Hippocampal formation (tissue), 2 donors: ENCODE measurements at regions not wholly inside any gene's neighbourhood (a gene's known extent, or its start where the extent isn't known, plus 50 kb on each side); places are given as distances from the start of the nearest gene placed in this dataset.
"Not testable (repeated sequence)": the region's sequence is repeated elsewhere in the genome, so short reads cannot be mapped to it uniquely, and the experiment has no call there.

Experiments used
- DNase-seq, 2 donors: peaks; one replicate each; lab custom pipeline; 2025; lab: John Stamatoyannopoulos, UW

DNA sequence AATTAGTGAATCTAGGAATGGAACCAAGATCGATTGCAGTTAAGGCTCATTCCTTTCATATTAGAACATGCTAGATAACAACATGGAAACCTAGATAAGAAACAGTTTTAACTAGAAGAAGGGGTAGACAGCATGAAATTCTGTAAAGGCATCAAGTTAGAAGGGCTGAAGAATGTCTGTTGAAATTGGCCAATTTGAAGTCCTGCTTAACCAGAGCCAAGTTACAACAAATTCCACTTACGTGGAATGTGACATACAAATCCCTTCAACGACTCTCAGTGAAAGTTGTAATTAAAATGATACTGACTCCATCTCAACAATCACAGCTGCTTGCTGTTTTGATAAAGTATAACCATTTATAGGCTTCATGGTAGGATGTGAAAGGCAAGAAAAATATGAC, 1065.7 kb downstream of the DNAJB9 start:
- DNase-seq: no peak

GRCh38 chr7:109637428-109637990, 1067.8 kb downstream of the DNAJB9 start:
- no peak for DNase-seq

GRCh38 chr7:109638321-109638720, 1068.6 kb downstream of the DNAJB9 start:
- DNase-seq: no peak

GRCh38 chr7:109639561-109639960, 1069.9 kb downstream of the DNAJB9 start:
- DNase-seq: no peak

- DNase-seq: no peak
These were observed 1071.8 kb downstream of the DNAJB9 start for GRCh38 chr7:109641445-109641844.

DNA sequence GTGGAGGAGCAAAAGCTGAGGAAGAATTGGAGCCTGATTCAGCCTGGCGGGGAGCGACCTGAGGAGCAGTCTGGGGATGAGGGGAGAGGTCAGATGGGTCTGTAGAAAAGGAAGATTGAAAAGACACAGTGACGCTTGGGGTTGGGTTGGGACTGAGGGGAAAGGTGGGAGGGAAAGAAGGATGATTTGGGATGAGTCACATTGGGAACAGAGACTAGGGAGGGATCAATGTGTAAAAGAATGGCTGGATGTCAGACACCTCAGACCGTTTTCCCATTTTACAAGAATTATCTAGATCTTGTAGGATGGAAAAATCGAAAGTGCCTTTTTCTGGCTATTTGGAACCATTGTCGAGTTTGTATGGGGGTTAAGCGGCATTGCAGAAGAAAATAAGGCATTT, 1076.5 kb downstream of the DNAJB9 start:
- DNase-seq: no peak

DNA sequence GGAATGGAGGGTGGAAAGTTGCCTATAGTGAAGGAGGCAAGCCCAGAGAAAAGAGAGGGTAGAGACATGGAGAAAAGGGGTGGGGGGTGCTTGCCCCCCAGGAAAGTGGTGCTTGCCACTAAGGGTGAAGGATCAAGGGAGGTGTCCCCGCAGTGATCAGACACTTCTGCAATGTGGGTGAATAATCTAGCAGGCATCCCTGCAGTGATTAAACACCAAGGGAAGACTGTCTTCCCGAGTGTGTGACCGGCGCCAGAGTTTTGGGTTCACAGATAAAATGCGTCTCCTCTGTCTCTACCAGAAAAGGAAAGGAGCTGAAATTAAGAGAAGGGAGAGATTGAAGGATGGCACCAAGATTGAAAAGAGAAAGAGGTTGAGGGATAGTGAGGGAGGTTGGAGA, 1076.9 kb downstream of the DNAJB9 start:
- not testable (repeated sequence) for DNase-seq

- DNase-seq: not testable (repeated sequence)
These were observed 1077.6 kb downstream of the DNAJB9 start for GRCh38 chr7:109647263-109647662.

DNA sequence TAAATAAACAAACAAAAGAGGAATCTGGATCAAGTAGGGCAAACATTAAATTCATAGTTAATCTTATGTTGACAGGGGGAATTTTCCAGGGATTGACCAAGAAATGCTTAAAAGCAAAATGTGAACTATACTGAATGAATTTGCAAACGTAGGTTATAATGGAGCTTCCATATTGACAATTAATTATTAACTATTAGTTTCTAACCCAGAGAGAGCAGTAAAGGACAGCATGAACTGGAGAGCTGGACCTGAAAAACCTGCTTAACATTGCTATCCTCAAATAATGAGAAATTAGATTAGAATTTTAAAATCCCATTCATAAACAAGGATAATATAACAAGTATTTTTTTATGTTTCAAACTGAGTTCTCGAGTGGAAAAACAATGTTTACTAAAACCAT, 1089.6 kb downstream of the DNAJB9 start:
- DNase-seq: no peak

DNA sequence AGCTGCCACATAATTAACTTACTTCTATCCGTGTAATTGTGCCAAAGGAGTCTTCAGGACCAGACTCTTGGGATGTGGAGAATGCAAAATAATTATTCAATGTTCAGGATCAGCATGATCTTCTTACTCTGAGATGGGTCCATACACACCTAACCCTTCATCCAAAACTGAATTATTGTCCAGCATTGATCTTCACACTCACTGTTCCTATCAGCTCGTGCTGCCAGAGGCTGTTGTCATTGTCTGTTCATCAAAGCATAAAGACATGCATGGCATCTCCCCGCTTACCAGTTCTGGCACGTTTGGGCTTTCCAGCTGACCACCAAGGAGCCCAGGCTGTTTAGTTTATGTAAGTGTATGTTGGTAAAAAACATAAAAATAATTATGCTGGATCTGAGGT, 1090.7 kb downstream of the DNAJB9 start:
- DNase-seq: no peak

- no peak for DNase-seq
These were observed 1094.1 kb downstream of the DNAJB9 start for GRCh38 chr7:109663806-109664205.

DNA sequence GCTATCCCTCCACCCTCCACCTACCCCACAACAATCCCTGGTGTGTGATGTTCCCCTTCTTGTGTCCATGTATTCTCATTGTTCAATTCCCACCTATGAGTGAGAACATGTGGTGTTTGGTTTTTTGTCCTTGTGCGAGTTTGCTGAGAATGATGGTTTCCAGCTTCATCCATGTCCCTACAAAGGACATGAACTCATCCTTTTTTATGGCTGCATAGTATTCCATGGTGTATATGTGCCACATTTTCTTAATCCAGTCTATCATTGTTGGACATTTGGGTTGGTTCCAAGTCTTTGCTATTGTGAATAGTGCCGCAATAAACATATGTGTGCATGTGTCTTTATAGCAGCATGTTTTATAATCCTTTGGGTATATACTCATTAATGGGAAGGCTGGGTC, 1117.6 kb downstream of the DNAJB9 start:
- DNase-seq: not testable (repeated sequence)

DNA sequence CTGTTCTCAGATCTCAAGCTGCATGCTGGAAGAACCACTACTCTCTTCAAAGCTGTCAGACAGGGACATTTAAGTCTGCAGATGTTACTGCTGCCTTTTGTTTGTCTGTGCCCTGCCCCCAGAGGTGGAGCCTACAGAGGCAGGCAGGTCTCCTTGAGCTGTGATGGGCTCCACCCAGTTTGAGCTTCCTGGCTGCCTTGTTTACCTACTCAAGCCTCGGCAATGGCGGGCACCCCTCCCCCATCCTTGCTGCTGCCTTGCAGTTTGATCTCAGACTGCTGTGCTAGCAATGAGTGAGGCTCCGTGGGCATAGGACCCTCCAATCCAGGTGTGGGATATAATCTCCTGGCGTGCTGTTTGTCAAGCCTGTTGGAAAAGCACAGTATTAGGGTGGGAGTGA, 1122.9 kb downstream of the DNAJB9 start:
- DNase-seq: not testable (repeated sequence)

DNA sequence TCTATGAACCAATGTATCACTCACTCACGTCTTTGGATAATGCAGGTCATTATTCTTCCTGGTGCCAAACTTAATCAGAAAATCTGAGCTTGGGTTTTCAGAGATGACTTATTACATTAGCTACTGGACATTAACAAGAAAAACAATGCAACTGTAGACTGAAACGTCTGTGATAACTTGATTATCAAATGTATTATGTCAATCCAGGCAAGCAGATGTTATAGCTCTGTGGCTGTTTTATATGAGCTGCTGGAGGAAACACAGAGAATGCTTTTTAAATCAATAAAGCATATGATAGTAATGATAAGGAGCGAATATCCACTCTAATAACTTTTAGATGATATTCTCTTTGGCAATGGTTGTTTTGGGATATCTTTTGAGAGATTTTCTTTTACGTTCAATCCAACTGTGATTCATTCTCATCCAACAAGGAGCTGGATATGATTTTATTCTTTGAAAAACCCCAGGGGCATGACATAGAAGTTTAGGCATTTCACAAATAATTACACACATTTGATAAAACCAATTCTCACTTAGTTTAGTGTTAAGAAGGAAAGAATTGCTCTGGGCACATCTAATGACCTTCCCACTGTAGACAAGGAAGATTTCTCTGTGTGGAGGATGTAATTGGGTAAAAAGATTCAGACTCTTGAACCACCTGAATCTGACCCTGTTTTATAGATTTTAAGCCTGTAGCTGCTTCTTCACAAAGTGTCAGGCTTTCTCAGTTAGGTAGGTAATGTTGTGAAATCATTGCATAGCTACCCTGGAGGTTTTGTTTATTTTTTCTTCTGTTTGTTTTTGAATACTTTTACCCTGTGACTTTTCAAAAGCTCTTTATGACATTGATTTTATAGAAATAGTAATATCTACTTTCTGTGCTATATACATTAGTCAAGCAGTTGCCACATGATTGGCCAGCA, 1124.7 kb downstream of the DNAJB9 start:
- no peak for DNase-seq

DNA sequence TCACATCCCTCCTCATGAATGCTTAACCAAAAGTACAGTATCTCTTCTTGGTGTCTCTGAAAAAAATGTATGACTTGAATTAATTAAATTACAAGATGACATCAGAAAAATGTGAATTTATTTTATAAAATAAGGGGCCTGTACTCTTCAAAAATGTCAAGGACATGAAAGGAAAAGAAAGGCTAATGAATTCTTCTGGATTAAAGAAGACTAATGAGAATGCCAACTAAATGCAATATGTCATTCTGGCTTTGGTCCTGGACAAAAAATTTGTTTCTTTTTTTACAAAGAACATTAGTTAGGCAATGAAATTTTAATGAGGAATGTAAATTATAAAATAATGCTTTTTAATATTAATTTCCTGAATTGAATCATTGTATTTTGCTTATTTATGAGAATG, 1125.7 kb downstream of the DNAJB9 start:
- no peak for DNase-seq

- DNase-seq: no peak
These were observed 1127.0 kb downstream of the DNAJB9 start for GRCh38 chr7:109696723-109697122.

GRCh38 chr7:109699661-109700060, 1130.0 kb downstream of the DNAJB9 start:
- DNase-seq: no peak

GRCh38 chr7:109713366-109713765, 1143.7 kb downstream of the DNAJB9 start:
- DNase-seq: no peak

GRCh38 chr7:109719359-109719758, 1149.7 kb downstream of the DNAJB9 start:
- DNase-seq: not testable (repeated sequence)

- DNase-seq: no peak
These were observed 1164.9 kb downstream of the DNAJB9 start for GRCh38 chr7:109734601-109735000.

GRCh38 chr7:109735881-109736280, 1166.2 kb downstream of the DNAJB9 start:
- no peak for DNase-seq

DNA sequence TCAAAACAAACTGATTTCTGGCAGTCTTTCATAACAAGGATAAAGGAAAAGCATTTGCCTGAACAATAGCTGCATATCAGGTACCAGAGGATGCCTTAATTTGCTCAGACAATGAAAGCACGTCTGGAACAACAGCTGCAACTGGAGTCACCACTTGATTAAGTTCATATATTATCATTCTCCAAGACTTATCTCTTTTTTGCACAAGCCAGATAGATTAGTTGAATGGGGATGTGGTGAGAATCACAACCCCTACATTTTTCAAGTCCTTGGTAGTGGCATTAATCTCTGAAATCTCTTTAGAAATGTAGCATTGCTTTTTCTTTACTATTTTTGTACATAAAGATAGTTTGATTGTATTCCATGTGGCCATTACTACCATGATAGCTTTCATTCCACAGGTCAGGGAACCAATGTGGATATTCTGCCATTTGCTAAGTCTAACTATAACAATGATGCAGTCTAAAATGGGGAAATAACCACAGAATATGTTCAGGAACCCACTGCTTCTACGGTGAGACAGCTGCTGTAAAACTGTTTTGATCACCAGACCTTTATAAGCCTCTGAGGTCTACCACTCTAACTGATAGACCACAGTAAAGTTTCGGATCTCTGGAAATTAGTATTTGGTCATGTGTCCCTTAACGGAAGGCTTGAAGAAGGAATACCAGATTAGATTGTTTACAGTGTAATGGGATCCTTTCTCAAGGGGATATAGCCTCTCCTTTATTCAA, 1176.2 kb downstream of the DNAJB9 start:
- DNase-seq: no peak

- no peak for DNase-seq
These were observed 1181.6 kb downstream of the DNAJB9 start for GRCh38 chr7:109751241-109751640.
